ENCODE measurements at regions not wholly inside any gene's neighbourhood (a gene's known extent, or its start where the extent isn't known, plus 50 kb on each side); places are given as distances from the start of the nearest gene placed in this dataset.

GRCh38 chr1:208499601-208500000, 255.4 kb upstream of the PLXNA2 start:
- TF ChIP-seq POLR2A (IDR thresholded peaks at IDR 0.05) (no peak), CTCF (IDR thresholded peaks at IDR 0.05) (no peak)
